Neural crest cell (in vitro differentiated cells): ENCODE measurements at regions not wholly inside any gene's neighbourhood (a gene's known extent, or its start where the extent isn't known, plus 50 kb on each side); places are given as distances from the start of the nearest gene placed in this dataset.
"Not testable (repeated sequence)": the region's sequence is repeated elsewhere in the genome, so short reads cannot be mapped to it uniquely, and the experiment has no call there.

Source experiments
- DNase-seq: peaks from one replicate; pipeline ENCODE4 v3.0.0; 2021; ENCODE audit warnings: low read depth, mixed read lengths, low spot score
- H3K27ac Mint-ChIP-seq: one replicate; pipeline ENCODE4 v1.8.0; 2021; ENCODE audit warnings: mild to moderate bottlenecking, mixed read lengths; ENCODE audit not compliant: unreplicated experiment
- H3K27me3 Mint-ChIP-seq: 2 replicates; pipeline ENCODE4 v1.8.0; 2021; ENCODE audit warnings: low read depth, mild to moderate bottlenecking, mixed read lengths
- H3K36me3 Mint-ChIP-seq: 2 replicates; pipeline ENCODE4 v1.8.0; 2021; ENCODE audit warnings: low read depth, mild to moderate bottlenecking, mixed read lengths
- H3K4me1 Mint-ChIP-seq: 2 replicates; pipeline ENCODE4 v1.8.0; 2021; ENCODE audit warnings: mixed read lengths
- H3K4me3 Mint-ChIP-seq: one replicate; pipeline ENCODE4 v1.8.0; 2021; ENCODE audit warnings: mild to moderate bottlenecking, mixed read lengths
- H3K9me3 Mint-ChIP-seq: 2 replicates; pipeline ENCODE4 v1.8.0; 2021; ENCODE audit warnings: mixed read lengths
- TF ChIP-seq, protein P1 (sequence below): fragments of 200-600 bp; sonication (generic); conservative IDR thresholded peaks from 2 replicates; pipeline ENCODE4 v1.5.0; 2021; ENCODE audit warnings: antibody characterized with exemption, mild to moderate bottlenecking

DNA sequence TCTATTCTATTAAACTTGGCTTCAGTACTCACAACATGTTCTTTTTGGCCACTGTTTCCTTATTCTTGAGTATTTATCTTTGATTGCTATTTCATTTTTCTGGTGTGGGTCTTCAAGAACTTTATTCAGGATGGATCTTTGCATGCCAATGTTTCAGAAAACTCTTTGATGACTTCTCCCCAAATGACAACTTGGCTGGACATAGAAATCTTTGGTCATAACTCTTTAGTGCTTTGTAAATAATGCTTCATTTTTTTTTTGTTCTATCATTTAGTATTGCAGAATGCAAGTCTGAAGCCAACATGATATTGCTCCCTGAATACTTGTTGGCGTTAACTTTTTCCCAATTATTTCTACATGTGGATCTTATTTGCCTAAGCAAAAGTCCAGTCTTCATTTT, 103.6 kb upstream of the HS3ST2 start:
- H3K4me1 Mint-ChIP-seq: no peaks in the 10 kb centered on the region
- H3K36me3 Mint-ChIP-seq: no peaks in the 10 kb centered on the region
- TF ChIP-seq, protein P1, sequence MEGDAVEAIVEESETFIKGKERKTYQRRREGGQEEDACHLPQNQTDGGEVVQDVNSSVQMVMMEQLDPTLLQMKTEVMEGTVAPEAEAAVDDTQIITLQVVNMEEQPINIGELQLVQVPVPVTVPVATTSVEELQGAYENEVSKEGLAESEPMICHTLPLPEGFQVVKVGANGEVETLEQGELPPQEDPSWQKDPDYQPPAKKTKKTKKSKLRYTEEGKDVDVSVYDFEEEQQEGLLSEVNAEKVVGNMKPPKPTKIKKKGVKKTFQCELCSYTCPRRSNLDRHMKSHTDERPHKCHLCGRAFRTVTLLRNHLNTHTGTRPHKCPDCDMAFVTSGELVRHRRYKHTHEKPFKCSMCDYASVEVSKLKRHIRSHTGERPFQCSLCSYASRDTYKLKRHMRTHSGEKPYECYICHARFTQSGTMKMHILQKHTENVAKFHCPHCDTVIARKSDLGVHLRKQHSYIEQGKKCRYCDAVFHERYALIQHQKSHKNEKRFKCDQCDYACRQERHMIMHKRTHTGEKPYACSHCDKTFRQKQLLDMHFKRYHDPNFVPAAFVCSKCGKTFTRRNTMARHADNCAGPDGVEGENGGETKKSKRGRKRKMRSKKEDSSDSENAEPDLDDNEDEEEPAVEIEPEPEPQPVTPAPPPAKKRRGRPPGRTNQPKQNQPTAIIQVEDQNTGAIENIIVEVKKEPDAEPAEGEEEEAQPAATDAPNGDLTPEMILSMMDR: no peak
- DNase-seq: no peak
- peaks cover 12% of the 10 kb centered on the region for H3K9me3 Mint-ChIP-seq
- peaks cover 52% of the 10 kb centered on the region for H3K27me3 Mint-ChIP-seq
- H3K4me3 Mint-ChIP-seq: no peak overlapping the region
- no peak overlapping the region for H3K27ac Mint-ChIP-seq

DNA sequence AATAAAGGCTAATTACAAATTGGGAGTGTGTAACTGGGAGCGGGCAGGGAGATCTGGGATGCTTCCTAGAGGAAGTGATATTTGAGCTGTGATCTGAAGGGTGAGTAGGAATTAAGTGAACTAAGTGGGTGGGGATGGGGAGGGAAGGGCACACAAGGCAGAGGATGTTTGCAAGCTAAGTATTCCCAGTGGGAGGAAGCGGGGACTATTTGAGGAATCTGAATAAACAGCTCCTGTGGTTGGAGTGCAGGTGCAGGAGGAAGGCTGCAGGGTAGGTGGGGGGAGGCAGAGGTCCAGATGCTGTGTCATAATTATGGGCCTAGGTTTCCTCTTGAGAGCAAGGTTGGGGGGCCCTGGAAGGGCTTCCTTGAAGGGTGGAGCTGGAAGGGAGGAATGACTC, 102.1 kb upstream of the HS3ST2 start:
- Mint-ChIP-seq H3K9me3 (peaks cover 12% of the 10 kb centered on the region), H3K36me3 (no peaks in the 10 kb centered on the region), H3K27ac (peak overlapping the region; percentile 57), H3K27me3 (peaks cover 41% of the 10 kb centered on the region), H3K4me3 (no peak overlapping the region), H3K4me1 (no peaks in the 10 kb centered on the region)
- TF ChIP-seq, protein P1: no peak
- no peak for DNase-seq

DNA sequence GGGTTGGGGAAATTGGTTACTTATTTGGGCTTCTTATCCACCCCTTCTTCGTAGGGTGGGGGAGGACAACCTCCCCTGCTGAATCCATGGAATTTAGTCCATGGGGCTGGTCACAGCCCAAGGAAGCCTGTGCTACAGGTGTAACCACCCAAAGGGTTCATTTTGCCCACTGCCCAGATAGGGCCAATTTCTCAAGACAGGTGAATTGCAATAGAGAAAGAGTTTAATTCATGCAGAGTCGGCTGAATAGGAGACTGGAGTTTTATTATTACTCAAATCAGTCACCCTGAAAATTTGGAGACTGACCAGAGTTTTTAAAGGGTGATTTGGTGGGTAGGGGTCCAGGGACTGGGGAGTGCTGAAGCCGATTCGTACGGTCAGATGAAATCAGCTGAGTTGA, 101.5 kb upstream of the HS3ST2 start:
- Mint-ChIP-seq H3K4me3 (no peak overlapping the region), H3K27ac (no peak overlapping the region), H3K36me3 (no peaks in the 10 kb centered on the region), H3K4me1 (no peaks in the 10 kb centered on the region), H3K27me3 (peaks cover 36% of the 10 kb centered on the region), H3K9me3 (peaks cover 12% of the 10 kb centered on the region)
- TF ChIP-seq, protein P1: no peak
- no peak for DNase-seq

DNA sequence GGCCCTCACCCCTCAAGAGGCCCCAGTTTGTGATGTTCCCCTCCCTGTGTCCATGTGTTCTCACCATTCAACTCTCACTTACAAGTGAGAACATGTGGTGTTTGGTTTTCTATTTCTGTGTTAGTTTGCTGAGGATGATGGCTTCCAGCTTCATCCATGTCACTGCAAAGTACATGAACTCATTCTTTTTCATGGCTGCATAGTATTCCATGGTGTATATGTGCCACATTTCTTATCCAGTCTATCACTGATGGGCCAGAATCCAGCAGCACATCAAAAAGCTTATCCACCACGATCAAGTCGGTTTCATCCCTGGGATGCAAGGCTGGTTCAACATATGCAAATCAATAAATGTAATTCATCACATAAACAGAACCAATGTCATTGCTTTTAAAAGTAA, 95.4 kb upstream of the HS3ST2 start:
- not testable (repeated sequence) for DNase-seq, H3K9me3 Mint-ChIP-seq, H3K4me1 Mint-ChIP-seq, H3K36me3 Mint-ChIP-seq, H3K27ac Mint-ChIP-seq, H3K4me3 Mint-ChIP-seq
- peaks cover 26% of the 10 kb centered on the region for H3K27me3 Mint-ChIP-seq

DNA sequence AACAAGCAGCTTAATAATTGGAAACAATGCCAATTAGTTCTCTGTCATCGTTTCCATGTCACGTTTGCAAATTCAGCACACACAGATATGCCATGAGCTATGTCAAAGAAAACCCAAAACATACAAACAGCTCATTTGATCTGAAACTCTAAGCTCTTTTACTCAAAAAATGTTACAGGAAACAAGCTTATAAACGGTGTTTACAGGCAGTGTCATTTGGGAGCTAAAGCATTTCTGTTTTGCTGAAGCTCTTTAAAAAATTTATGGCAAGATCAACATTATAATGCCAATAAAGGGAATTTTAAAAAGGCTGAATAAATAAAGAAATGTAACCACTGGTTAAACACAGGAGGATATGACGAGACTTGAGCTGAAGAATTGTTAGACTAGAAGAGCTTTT, 94.0 kb upstream of the HS3ST2 start:
- TF ChIP-seq, protein P1: no peak
- no peaks in the 10 kb centered on the region for H3K36me3 Mint-ChIP-seq
- H3K4me1 Mint-ChIP-seq: no peaks in the 10 kb centered on the region

DNA sequence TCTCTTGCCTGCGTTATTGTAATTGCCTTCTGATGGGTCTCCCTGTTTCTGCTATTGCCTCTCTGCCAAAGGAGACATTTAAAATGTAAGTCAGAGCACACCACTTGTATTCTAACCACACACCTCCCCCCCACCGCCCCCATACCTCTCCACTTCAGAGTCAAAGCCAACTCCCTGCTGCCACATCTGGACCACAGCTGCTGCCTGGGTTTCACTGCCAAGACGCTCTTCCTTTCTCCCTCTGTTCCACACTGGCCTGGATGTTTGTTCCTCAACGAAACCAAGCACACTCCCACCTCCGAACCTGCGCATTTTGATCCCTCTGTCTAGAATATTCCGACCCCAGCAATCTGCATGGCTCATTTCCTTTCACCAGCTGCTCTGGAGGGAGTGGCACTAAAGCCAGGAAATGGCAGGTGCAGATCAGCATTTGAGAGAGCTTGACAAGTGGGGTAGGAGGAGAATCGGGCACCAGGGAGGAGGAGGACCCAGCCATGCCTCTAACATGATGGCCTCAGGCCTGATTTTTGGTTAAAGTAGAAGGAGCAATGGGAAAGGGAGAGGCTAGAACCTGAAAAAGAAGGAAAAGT, 92.4 kb upstream of the HS3ST2 start:
- no peak overlapping the region for H3K27ac Mint-ChIP-seq
- TF ChIP-seq, protein P1: no peak
- no peak overlapping the region for H3K4me3 Mint-ChIP-seq

More for the DNA sequence above, 94.0 kb upstream of the HS3ST2 start:
- H3K27me3 Mint-ChIP-seq: peaks cover 30% of the 10 kb centered on the region
- no peak overlapping the region for H3K4me3 Mint-ChIP-seq
- H3K27ac Mint-ChIP-seq: no peak overlapping the region
- no peak for DNase-seq
- H3K9me3 Mint-ChIP-seq: no peaks in the 10 kb centered on the region

DNA sequence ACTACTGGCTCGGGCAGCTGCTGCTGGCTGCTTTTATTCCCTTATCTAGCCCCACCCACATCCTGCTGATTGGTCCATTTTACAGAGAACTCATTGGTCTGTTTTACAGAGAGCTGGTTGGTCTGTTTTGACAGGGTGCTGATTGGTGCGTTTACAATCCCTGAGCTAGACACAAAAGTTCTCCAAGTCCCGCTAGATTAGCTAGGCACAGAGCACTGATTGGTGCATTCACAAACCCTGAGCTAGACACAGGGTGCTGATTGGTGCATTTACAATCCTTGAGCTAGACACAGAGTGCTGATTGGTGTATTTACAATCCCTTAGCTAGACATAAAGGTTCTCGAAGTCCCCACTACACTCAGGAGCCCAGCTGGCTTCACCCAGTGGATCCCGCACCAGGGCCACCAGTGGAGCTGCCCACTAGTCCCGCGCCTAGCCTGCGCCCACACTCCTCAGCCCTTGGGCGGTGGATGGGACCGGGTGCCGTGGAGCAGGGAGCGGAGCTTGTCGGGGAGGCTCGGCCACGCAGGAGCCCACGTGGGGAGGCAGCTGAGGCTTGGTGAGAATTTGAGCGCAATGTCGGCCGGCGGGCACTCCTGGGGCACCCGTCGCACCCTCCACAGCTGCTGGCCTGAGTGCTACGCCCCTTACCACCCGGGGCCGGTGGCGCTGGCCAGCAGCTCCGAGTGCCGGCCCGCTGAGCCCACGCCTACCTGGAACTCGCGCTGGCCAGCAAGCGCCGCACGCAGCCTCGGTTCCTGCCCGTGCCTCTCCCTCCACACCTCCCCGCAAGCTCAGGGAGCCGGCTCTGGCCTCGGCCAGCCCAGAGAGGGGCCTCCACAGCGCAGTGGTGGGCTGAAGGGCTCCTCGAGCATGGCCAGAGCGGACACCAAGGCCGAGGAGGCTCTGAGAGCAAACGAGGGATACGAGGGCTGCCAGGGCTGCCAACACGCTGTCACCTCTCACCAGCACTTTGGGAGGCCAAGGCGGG, 91.1 kb upstream of the HS3ST2 start:
- peaks cover 43% of the 10 kb centered on the region for H3K27me3 Mint-ChIP-seq
- not testable (repeated sequence) for H3K4me3 Mint-ChIP-seq, H3K27ac Mint-ChIP-seq, H3K4me1 Mint-ChIP-seq, H3K36me3 Mint-ChIP-seq, DNase-seq, H3K9me3 Mint-ChIP-seq

More for the DNA sequence above, 92.4 kb upstream of the HS3ST2 start:
- DNase-seq: no peak
- Mint-ChIP-seq H3K27me3 (peaks cover 43% of the 10 kb centered on the region), H3K4me1 (no peaks in the 10 kb centered on the region), H3K36me3 (no peaks in the 10 kb centered on the region), H3K9me3 (no peaks in the 10 kb centered on the region)
